IPS DF 4.7 (cell line): ENCODE measurements at regions not wholly inside any gene's neighbourhood (a gene's known extent, or its start where the extent isn't known, plus 50 kb on each side); places are given as distances from the start of the nearest gene placed in this dataset.
"Not testable (repeated sequence)": the region's sequence is repeated elsewhere in the genome, so short reads cannot be mapped to it uniquely, and the experiment has no call there.

Experiments
- DNase-seq: peaks from one replicate; pipeline ENCODE4 v3.0.0-alpha.2; 2013; ENCODE audit warnings: low spot score; ENCODE audit errors: extremely low read depth

- DNase-seq, result no peak
These were observed 134.8 kb upstream of the KLF6 start for GRCh38 chr10:3919709-3920308.

GRCh38 chr10:3917392-3917791 is 132.4 kb upstream of the KLF6 start:
- not testable (repeated sequence) for DNase-seq

- no peak for DNase-seq
These were observed 129.7 kb upstream of the KLF6 start for GRCh38 chr10:3914733-3915132.

GRCh38 chr10:3911713-3912442 is 126.9 kb upstream of the KLF6 start:
- DNase-seq, result no peak

GRCh38 chr10:3911241-3911640 is 126.2 kb upstream of the KLF6 start:
- no peak for DNase-seq

- no peak for DNase-seq
These were observed 124.3 kb upstream of the KLF6 start for GRCh38 chr10:3909339-3909738.

GRCh38 chr10:3908183-3908582 is 123.2 kb upstream of the KLF6 start:
- DNase-seq, result no peak

- DNase-seq, result no peak
These were observed 122.5 kb upstream of the KLF6 start for GRCh38 chr10:3907514-3907913.

- DNase-seq, result no peak
These were observed 121.6 kb upstream of the KLF6 start for GRCh38 chr10:3906511-3907111.

- DNase-seq, result no peak
These were observed 119.5 kb upstream of the KLF6 start for GRCh38 chr10:3904419-3904960.

GRCh38 chr10:3902809-3903410 is 117.9 kb upstream of the KLF6 start:
- no peak for DNase-seq

GRCh38 chr10:3902054-3902808 is 117.2 kb upstream of the KLF6 start:
- DNase-seq, result no peak

GRCh38 chr10:3901370-3901769 is 116.4 kb upstream of the KLF6 start:
- no peak for DNase-seq

GRCh38 chr10:3900391-3900790 is 115.4 kb upstream of the KLF6 start:
- DNase-seq, result no peak

- DNase-seq, result no peak
These were observed 113.8 kb upstream of the KLF6 start for GRCh38 chr10:3898821-3899220.

- no peak for DNase-seq
These were observed 112.1 kb upstream of the KLF6 start for GRCh38 chr10:3897156-3897555.

- DNase-seq, result no peak
These were observed 111.2 kb upstream of the KLF6 start for GRCh38 chr10:3896161-3896560.

GRCh38 chr10:3895045-3895631 is 110.1 kb upstream of the KLF6 start:
- no peak for DNase-seq

- no peak for DNase-seq
These were observed 109.0 kb upstream of the KLF6 start for GRCh38 chr10:3893901-3894563.
